GM21360 (cell line): ENCODE measurements at regions not wholly inside any gene's neighbourhood (a gene's known extent, or its start where the extent isn't known, plus 50 kb on each side); places are given as distances from the start of the nearest gene placed in this dataset.
"Not testable (repeated sequence)": the region's sequence is repeated elsewhere in the genome, so short reads cannot be mapped to it uniquely, and the experiment has no call there.

ENCODE experiments used
- ATAC-seq: cut with Tn5 transposase; IDR thresholded peaks from one replicate; pipeline ENCODE4 v1.9.1; 2021; ENCODE audit warnings: mild to moderate bottlenecking, moderate library complexity; ENCODE audit not compliant: unreplicated experiment

GRCh38 chr4:160283081-160283480 lies 1180.2 kb downstream of the RAPGEF2 start:
- no peak for ATAC-seq

GRCh38 chr4:160284516-160284915 lies 1181.6 kb downstream of the RAPGEF2 start:
- ATAC-seq = no peak

- no peak for ATAC-seq
Measured at GRCh38 chr4:160286051-160286450, 1183.2 kb downstream of the RAPGEF2 start.

GRCh38 chr4:160296476-160296875 lies 1193.6 kb downstream of the RAPGEF2 start:
- ATAC-seq = no peak

- ATAC-seq = no peak
Measured at GRCh38 chr4:160299177-160299576, 1196.3 kb downstream of the RAPGEF2 start.

GRCh38 chr4:160299608-160300007 lies 1196.7 kb downstream of the RAPGEF2 start:
- no peak for ATAC-seq

- ATAC-seq = no peak
Measured at GRCh38 chr4:160316036-160316435, 1213.2 kb downstream of the RAPGEF2 start.

- ATAC-seq = no peak
Measured at GRCh38 chr4:160318567-160319220, 1215.8 kb downstream of the RAPGEF2 start.

GRCh38 chr4:160319221-160319867 lies 1216.5 kb downstream of the RAPGEF2 start:
- no peak for ATAC-seq

GRCh38 chr4:160319868-160320260 lies 1217.0 kb downstream of the RAPGEF2 start:
- no peak for ATAC-seq

- ATAC-seq = no peak
Measured at GRCh38 chr4:160326110-160326509, 1223.2 kb downstream of the RAPGEF2 start.

- no peak for ATAC-seq
Measured at GRCh38 chr4:160347197-160347596, 1244.3 kb downstream of the RAPGEF2 start.

GRCh38 chr4:160350944-160351343 lies 1248.1 kb downstream of the RAPGEF2 start:
- ATAC-seq = no peak

- no peak for ATAC-seq
Measured at GRCh38 chr4:160352637-160353036, 1249.8 kb downstream of the RAPGEF2 start.

GRCh38 chr4:160353548-160353947 lies 1250.7 kb downstream of the RAPGEF2 start:
- ATAC-seq = no peak

- ATAC-seq = no peak
Measured at GRCh38 chr4:160362478-160362877, 1259.6 kb downstream of the RAPGEF2 start.

- ATAC-seq = no peak
Measured at GRCh38 chr4:160364217-160364616, 1261.3 kb downstream of the RAPGEF2 start.

- not testable (repeated sequence) for ATAC-seq
Measured at GRCh38 chr4:160364665-160365064, 1261.8 kb downstream of the RAPGEF2 start.

- not testable (repeated sequence) for ATAC-seq
Measured at GRCh38 chr4:160365383-160365782, 1262.5 kb downstream of the RAPGEF2 start.

- no peak for ATAC-seq
Measured at GRCh38 chr4:160370046-160370445, 1267.2 kb downstream of the RAPGEF2 start.

- ATAC-seq = no peak
Measured at GRCh38 chr4:160371446-160371845, 1268.6 kb downstream of the RAPGEF2 start.

GRCh38 chr4:160372390-160372789 lies 1269.5 kb downstream of the RAPGEF2 start:
- no peak for ATAC-seq

GRCh38 chr4:160373911-160374310 lies 1271.0 kb downstream of the RAPGEF2 start:
- no peak for ATAC-seq
